GM12891 (cell line): ENCODE measurements at regions not wholly inside any gene's neighbourhood (a gene's known extent, or its start where the extent isn't known, plus 50 kb on each side); places are given as distances from the start of the nearest gene placed in this dataset.

Experiments
- POLR2A ChIP-seq: IDR thresholded peaks from 2 replicates; pipeline ENCODE4 v1.6.1; 2011; ENCODE audit warnings: low read depth, low read length, control low read depth
- POLR2AphosphoS5 ChIP-seq: IDR thresholded peaks from 2 replicates; pipeline ENCODE4 v1.6.1; 2011; ENCODE audit warnings: low read depth, low read length, control low read depth
- TAF1 ChIP-seq: IDR thresholded peaks from 2 replicates; pipeline ENCODE4 v1.6.1; 2011; ENCODE audit warnings: low read depth, low read length, control low read depth

DNA sequence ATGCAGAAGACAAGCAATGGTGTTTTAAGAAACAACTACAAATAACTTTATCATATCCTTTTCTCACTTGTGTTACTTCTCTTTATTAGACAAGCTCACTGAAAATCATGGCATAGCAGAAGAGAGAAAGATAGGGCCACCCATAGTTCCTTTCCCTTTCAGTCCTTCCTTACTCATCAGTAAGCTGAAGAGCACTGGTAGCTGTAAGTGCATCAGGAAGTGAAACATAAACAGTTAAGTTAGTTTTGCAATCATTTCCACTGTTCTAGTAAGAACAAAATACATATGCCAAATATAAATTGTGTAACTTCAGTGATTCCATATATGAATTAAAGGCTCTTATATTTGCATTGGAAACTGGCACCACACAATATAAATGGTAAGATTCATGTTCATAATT is 220.1 kb downstream of the HACE1 start:
- TF ChIP-seq POLR2A (no peak), TAF1 (no peak), POLR2AphosphoS5 (no peak)
